ENCODE measurements at regions not wholly inside any gene's neighbourhood (a gene's known extent, or its start where the extent isn't known, plus 50 kb on each side); places are given as distances from the start of the nearest gene placed in this dataset.

DNA sequence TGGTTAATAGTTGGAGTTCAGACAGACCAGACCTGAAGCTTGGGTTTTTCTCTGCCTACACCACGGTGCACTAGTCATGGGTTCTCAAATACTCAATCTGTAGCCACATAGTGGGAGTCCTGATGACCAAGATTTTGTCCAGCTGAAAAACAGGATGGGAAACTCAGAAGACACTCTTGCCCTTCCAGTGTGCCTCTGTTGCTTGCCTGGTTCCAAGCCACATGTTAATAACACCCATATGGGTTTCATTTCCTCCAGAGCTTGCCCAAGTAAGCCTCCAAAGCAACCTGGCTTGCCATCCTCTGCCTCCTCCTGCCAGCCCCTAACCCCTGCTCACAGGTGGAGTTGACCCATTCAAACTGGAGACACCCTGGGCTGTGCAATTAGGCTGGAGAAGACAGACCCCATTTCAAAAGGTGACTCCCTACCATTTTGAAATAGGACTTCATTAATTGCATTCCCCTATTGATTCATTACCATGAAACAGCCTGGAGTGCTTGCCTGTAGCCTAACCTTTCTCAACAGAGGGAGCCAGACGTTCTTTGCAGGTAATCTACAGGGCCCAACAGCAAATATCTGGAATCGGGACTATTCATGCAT lies 108.0 kb upstream of the HABP2 start:
- no peak for DNase-seq

DNA sequence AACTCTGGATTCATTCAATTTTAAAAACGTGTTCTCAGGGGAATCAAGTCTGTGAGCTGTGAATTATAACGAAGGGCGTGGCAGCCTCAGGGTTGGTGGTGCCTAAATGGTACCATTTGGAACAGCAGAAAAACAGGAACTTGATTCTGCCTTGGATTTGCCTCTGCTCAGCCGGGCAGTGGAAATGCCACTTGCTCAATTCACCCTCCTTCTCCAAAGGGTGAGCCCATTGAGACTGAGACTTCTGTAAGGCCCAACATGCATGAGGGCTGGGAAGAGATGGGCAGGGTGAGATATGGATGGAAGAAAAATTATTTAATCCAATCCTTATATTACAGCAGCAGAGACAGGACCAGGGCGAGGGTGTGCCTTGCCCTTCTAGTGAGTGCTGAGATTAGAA lies 107.1 kb upstream of the HABP2 start:
- DNase-seq: no peak

DNA sequence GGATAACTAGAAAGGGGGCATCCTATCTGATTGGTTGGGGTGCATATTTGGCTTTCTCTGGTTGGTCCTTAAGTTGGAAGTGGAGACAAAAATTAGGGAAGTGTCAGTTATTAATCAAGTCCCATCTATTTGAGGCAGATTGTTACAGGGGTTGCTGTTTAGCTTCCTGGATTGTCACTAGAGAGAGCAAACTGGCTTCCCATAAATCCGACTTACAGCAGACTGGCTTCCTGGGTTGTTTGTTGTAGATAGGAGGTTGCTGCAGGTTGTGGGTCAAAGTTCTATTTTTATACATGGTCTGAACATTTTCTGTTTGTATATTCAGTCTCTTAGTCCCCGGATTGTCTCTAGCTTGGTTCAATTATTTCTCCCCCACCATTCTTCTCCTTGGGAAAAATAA lies 106.1 kb upstream of the HABP2 start:
- no peak for DNase-seq

DNA sequence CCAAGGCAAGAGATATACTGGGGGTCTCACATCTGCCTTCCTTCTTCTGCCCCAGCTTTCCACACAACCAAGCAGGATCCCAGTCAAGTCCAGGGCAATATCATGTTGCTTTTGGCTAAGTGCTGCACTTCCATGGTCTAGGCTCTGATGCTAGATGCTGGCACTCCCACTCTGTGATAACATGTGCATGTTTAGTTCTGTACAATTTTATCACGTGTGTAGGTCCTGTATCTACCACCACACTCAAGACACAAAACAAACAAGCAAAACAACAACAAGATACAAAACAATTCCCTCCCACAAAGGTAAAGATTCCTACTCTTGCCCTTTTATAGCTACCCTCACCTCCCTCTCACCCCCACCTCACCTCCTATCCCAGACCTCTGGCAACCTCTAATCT lies 105.6 kb upstream of the HABP2 start:
- DNase-seq: no peak

DNA sequence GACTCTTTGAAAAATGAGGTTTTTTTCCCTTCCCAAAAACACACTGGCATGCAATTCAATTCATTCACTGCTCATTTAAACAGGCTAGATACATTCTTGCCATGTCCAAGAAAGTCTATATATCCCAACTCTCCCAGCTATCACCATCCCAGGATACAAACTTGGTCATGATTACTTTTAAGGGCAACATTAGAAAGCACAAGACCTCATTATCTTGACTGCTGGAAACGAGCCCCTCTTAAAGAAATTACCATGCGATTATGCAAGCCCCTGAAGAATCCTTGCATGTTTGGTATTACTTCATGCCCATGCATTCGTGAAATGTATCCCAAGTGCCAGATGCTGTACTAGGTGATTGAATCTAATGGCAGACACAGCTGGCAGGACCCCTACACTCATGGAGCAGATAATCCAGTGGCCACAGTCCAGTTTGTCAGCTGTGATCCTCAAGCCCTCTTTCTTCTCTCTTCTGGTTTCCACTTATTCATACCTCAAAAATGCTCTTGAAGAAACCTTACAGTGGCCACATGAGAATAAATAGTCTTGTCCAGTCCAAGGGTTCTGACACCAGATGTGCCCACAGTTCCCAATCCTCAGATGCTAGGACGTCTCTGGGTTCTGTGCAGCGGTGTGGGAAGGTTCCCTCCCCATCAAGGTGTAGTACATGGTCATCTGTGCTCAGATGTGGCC lies 103.7 kb upstream of the HABP2 start:
- DNase-seq: no peak

DNA sequence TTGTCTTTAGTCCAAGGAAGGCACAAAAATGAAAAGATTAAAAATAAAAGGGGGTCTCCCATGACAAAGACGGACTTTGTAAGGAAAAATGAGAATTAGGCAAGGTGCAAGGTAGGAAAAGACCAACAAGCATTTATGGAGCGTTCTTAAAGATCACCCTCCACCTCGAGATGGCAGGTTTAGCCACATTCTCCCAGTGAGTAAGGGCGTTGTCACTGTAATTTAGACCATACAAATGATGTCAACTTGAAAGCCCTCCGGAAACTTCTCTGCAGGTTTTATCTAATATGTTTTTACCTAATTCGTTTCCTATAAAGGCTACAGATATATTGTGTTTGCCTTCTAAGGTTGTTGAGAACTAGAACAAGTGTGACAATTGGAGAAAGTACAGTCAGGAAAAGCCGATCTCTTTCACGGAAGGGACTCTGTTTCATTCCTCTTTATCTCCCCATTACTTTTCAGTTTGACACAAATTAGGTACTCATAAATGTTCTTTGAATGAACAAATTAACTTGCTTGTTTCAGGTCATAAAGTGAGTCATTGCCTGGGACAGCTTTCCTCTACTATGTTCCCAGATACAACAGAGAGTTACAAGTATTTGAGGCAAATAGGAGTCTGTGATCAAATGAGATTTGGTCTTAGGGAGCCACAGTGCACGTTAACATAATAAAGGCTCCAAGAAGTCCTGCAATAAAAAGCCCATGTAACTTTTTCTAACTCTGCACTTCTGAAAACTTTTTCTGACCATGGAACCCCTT lies 102.6 kb upstream of the HABP2 start:
- no peak for DNase-seq

DNA sequence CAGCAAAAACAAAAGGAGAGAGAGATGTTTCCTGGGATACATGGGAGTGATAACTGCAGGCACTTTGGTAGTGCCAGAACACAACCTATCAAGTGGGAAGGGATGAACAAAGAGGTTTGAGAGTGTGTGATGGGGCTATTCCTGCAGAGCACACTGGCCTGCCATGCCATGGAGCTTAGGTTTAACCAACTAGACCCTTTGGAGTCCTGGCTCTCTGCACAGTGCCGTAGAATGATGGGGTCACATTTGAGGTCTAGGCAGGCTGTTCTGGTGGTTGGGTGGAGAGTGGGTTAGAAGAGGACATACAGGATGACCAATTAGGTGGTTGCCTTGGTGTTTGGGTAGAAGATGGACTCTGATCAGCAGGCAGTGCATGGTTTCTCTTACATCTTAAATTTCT lies 101.9 kb upstream of the HABP2 start:
- DNase-seq: no peak

DNA sequence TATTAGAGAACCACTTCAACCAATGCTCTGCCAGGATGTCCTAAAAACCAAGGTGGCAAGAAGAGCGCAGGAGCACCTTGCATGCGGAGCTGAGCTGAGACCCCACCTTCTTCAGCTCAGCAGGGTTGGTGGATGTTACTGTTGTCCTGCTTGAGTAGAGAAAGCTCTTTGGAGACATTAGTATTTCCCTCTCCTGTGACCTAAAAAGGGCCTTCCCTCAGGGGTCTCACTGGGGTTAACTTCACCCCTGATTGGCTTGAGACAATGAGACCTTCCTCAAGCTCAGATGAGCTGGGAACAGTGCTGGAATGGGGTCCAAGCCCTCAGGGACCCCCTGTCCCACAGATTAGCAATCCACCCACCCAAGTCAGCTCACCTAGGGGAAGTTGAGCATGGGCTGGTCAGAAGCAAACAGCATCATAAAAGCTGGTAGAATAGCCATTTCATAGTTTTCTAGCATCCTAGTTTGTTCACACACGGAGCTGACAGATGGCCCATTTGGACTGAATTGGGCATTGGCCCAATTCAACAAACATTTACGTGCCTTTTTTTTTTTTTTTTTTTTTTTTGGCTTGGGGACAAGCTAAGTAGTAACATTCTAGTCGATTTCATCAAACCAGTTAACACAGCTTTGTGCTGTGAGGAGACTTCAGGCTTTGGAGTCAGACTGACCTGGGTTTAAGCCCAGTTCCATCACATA lies 100.6 kb upstream of the HABP2 start:
- no peak for DNase-seq

DNA sequence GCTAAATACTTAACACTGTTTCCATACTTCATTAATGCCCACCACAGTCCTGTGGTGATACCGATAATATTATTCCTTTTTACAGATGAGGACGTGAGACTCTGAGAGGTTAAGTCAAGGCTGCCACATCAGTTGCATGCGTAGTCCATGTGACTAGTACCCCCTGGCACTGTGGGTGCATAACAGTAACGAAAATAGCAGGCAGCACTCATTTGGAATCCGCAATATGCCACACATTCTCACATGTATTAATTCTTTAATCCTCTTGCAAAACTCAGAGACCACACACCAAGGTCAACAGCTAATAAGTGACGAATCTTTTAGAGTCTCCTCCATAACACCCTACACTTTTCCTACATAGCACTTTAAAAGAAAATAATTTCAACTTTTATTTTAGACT lies 99.5 kb upstream of the HABP2 start:
- DNase-seq: no peak

DNA sequence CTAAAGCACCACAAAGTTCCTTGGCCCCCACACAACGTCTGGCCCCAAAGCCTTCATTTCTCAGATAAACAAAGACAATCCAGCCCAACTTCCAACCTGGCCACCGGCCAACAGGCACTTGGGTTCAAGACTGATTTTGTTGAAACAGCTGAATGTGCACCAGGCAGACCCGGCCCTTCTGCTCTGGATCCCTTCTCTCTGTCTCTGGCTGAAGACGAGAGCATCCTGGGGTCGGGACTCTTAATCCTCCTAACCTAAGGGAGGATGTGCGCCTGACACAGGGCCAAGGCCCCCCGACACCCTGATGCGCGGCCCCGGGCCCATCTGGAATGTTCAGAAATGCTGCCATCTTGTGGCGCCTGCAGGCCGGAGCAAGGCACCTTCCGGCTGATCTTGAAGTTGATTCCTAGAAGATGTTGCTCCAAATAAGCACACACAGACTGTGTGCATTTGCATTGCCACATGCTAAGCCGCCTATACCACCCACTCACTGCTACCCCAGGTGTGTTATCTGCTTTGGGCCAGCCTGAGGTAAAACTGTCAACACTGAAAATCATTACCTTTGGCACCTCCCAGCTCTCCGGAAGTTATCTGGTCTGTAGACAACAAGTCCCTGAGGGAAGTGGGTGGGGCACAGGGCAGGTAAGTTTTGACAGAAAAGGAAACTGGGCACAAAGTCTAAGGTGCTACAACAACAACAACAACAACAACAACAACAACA lies 98.4 kb upstream of the HABP2 start:
- DNase-seq: peak; percentile 24

DNA sequence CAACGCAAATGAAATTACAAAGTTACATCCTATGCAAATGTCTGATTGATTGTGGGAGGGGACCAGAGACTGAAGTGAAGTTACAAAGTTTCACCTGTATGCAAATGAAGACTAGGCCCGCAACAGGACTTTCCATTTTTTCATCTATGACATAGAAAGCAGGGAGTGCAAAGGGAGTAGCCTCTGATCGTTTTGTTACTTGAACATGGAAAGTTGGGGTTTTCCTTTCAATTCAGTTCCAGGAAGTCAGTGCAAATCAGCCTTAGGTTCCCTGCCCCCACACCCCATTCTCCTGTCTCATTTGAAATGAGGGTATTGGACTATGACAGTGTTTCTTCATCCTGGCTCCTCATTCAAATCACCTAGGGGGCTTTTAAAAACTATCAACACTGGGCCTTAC lies 96.9 kb upstream of the HABP2 start:
- DNase-seq: no peak

DNA sequence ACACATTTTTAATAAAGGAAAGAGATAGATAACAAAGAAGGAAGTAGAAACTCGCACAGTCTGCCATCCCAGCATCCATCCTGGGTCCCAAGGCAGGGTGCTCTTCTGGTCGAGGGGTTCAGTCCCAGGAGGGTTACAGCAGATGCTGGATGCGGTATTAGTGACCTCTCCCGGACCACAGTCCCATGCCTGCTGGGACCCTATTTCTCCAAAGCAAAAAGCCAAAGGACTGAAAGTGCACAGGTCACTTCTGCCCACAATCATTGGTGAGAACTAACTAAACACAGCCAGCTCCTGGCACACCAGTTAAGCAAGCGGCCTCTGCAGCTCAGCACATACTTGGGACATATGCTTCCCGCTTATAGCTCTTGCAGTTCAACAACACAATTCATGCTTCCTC lies 96.1 kb upstream of the HABP2 start:
- no peak for DNase-seq

DNA sequence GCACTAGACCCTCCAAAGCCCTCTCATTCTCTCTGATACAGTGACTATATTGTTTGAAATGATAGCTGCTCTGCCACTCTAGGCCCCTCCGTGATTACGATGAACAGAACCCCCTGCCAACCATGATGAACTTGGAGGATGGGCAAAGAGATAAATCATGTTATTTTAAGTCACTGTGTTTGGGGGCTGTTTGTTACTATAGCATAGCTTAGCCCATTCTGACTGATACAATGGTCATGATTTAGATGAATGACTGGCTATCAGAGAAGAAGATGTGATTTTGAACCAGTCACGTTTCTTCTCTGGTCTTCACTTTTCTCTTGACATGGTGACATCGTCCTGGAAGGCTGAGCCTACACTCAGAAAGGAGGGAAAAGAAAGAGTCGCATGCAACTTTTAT lies 95.4 kb upstream of the HABP2 start:
- no peak for DNase-seq

DNA sequence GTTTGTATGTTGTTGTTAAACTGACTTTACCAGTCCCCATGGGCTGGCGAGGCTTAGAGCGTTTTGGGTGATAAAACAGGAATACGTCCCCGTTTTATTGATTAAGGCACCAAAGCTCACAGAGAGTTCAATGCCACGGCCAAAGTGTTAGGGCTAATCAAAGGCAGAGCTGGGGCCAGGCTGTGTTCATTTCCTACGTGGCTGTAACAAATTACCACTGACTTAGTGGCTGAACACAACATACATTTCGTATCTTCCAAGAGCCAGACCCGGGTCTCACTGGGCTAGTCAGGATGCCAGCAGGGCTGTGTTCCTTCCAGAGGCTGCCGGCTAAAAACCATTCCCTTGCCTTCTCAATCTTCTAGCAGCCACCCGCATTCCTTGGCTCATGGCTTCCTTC lies 94.4 kb upstream of the HABP2 start:
- DNase-seq: no peak

DNA sequence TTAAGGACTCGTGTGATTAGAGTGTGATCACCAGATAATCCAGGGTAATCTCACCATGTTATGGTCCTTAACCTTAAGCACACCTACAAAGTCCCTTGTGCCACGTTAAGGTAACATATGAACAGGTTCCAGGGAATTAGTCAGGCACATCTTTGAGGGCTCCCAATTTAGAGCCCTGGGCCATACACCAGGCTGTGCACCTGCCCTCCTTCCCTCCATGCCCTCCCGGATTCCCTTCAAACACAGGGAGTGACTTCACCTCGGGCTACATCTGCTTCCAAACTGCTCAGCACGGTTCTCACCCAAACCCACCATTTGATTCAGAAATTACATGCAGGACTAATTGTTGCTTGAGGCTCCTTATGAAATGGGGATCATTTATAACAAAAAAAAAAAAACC lies 93.9 kb upstream of the HABP2 start:
- DNase-seq: no peak

DNA sequence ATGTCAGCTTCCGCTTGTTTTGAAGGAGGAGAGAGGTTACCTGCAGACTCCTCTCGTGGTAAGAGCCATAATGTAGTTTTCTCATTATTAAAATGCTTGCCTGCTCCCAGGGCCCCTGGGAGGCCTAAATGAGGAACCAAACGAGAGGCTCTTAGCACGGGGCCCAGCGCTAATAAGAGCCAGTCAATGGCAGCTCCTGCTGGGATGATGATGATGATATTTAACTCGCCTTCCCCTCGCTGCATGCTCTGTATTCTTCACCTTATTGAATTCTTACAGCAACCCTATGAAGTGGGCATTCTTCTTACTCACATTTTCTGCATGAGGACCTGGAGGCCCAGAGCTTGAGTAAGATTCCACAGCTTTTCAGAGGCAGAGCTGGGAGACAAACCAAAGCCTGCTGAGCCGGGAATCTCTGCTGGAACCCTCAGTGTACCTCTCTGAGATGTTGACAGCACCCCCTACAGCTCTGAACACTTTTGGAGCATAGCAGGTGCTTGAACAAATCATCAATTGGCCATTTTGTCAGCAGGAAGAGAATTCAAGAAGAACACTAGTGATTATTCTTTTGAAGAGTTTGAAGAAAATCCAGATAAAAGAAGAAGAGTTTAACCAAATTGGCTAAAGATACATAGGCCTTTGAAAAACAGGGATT lies 93.1 kb upstream of the HABP2 start:
- DNase-seq: no peak

DNA sequence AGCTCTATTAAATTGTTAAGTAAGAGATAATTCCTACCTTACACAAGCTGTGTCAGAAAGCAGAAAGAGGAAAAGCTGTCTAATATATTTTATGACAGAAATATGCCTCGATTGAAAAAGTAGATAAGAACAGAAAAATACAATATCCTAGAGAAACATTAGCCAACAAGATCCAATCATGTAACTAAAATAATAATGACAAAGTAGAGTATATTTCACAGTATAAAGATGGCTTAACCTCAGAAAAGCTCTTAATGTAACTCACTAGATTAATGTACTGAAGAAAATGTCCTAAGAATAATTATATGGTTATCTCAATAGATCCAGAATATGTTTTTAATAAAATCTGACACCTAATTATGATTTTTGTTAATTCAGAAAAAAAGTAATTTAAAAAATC lies 89.8 kb upstream of the HABP2 start:
- no peak for DNase-seq

DNA sequence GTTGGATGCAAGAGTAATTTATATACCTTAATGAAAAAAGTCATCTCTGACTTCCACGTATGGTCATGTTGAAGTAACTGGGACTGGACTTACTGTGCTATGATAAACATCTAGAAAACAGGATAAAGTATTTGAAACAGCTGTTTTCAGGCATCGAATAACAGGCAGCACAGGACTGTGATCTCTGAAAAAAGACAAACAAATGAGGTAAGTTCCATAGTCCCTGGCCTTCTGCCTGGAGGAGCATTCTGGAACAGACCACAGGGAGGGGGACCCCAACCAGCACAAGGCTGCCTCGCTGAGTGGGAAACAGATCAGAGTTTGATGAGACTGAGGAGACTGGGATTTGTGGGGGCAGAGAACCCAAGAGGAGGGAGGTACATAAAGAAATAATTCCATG lies 89.1 kb upstream of the HABP2 start:
- no peak for DNase-seq

DNA sequence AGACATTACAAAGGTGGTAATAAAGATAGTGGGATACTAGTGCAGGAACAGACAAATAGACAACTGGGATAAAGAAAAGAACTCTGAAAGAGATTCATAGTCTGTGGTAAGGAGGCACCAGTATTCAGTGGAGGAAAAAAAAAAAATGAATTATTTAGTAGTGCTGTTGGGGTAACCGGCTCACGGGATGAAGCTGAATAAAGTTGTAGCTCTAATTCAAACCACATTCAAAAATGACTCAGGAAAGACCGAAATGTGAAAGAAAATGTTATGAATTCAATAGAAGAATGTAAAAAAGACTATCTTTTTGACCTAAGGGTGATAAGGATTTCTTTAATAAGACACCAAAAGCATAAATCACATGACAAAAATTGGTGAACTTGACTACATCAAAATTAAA lies 83.1 kb upstream of the HABP2 start:
- DNase-seq: no peak

DNA sequence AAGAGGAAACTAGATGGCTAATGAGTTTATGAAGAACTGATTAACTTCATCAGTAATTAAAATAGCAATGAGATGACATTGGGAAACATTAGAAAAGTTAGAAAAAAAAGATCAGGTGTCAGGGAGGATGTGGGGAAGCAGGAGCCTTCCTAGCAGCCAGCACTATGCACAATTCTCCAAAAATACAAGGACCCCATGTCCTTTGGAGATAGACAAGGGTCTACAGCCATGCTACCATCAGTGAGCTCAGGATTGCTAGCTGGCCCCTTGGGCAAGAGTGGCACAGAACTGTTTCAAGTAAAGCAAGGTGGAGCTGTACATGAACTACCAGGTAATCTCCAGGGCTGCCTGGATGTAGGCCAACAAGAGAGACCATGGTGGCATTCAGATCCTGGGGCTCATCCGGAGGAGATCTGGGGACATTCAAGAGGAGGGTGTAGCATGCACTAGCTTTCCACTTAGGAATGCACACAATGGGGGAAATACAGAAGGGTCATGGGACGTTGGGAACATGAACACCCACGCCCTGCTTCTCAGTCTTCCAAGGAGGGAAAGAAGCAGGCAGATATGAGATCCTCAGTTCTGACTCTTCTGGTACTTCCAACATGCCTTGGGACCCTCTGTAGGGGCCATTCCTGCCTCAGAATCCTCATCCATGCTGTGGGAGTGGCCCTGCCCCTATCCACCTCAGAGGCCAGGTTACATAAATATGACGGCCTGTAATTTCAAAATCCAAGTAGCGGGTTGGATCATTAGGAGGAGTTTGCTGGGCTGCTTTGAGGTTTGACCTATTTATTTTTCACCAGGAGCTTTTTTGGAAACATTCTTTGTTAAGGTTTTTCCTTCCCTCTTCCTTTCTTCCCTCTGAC lies 82.2 kb upstream of the HABP2 start:
- DNase-seq: no peak

DNA sequence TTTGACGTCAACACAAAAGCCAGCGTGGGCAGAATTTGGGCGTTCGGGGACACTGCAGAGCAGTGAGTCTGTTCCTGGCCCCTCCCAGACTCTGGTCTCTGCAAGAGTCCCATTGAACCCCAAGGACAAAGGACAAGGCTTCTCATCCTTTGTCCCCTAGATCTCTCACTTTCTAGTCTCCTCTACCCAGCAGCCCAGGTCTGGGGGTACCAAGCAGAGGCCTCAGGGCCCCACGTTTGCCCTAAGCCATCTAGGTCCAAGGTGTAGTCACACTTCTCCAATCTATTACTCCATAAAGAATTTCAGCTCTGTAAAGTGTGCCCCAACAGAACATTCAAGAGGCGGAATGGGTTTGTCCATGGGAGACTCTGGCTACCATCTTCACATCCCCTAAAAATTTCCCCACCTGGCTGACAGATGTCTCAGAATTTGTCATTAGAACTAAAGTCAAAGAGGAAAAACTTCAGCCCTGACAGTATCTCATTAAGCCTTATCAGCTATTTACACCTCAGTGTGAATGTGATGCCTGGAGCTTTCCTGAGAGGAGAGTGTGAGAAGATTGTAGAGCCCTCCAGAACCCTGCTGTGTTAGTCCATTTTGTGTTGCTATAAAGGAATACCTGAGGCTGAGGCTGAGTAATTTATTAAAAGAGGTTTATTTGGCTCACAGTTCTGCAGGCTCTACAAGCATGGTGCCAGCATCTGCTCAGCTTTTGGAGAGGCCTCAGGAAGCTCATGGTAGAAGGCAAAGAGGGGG lies 81.4 kb upstream of the HABP2 start:
- DNase-seq: no peak

All from EL (cell line).